Pancreas (tissue), 10 donors: ENCODE measurements at regions not wholly inside any gene's neighbourhood (a gene's known extent, or its start where the extent isn't known, plus 50 kb on each side); places are given as distances from the start of the nearest gene placed in this dataset.

Experiments used
- ATAC-seq, 4 donors: fragments of 200-7000 bp; cut with Tn5 transposase; one replicate each; pipeline versions ENCODE4 v1.8.0 to v1.9.1; 2020; ENCODE audit warnings: mild to moderate bottlenecking in 4 of 4, moderate library complexity in 4 of 4
- DNase-seq, 6 donors: peaks; one replicate each; pipeline ENCODE4 v3.0.0-alpha.2; 2020
- FAIRE-seq: peaks from 2 replicates; lab custom pipeline; 2012; peaks lifted over from hg19 to GRCh38; lab: Jason Lieb, UNC
- H3K27ac ChIP-seq, 4 donors: fragments of 200-600 bp; sonication (generic); 1 replicate in 3 of 4; 2 replicates in 1 of 4; pipeline versions ENCODE4 v1.5.0 to v1.8.0; 2020
- H3K27me3 ChIP-seq, 4 donors: fragments of 200-600 bp; one replicate each; pipeline ENCODE4 v1.8.0; 2021
- H3K36me3 ChIP-seq, 3 donors: fragments of 200-600 bp; sonication (generic) in 1 of 3; one replicate each; pipeline versions ENCODE4 v1.5.0 to v1.8.0; 2020 to 2021
- H3K4me1 ChIP-seq, 3 donors: fragments of 200-600 bp; one replicate each; pipeline ENCODE4 v1.8.0; 2021
- H3K4me3 ChIP-seq, 4 donors: fragments of 200-600 bp; sonication (generic) in 2 of 4; one replicate each; pipeline versions ENCODE4 v1.5.0 to v1.8.0; 2020 to 2021
- H3K9me3 ChIP-seq, 4 donors: fragments of 200-600 bp; one replicate each; pipeline ENCODE4 v1.8.0; 2021
- CTCF ChIP-seq, 4 donors: fragments of 200-600 bp; sonication (generic) in 3 of 4; IDR thresholded peaks; one replicate each; pipeline versions ENCODE4 v1.5.0 to v1.8.0; 2021; ENCODE audit warnings: antibody characterized with exemption in 4 of 4
- WGBS, 2 donors: extraction: QIAGEN DNeasy Blood & Tissue Kit; methylation state at CpG; one replicate each; pipeline ENCODE4 v1.1.7; 2013; 5-methylcytosine and 5-hydroxymethylcytosine counted together
- intact Hi-C, 3 donors: fragments of 100-400 bp; cut with DNase I; formaldehyde crosslinking; loops; one replicate each; pipeline versions ENCODE4 v1.11.1 to v1.14.2; 2022
- donor health status: healthy with polysubstance abuse.
- donor health status: DM: no; HTN: no; CAD: no; lungs with moderate emphysema.
- donor health status: DM: no; HTN: no; CAD: no.
- donor health status: control.
- donor health status: control.
- donor health status: Bipolar disorder and iron deficiency.
- donor health status: DM: yes; HTN: yes; CAD: no.
- donor health status: DM: no; HTN: no; CAD: no.
- donor health status: DM: no; HTN: no; CAD: no.
- donor health status: DM: yes; HTN: yes; CAD: no.

GRCh38 chr6:2412731-2413130 is 167.3 kb upstream of the GMDS start:
- WGBS, 2 donors = 92 to 95% methylated on average over 4 of the region's 4 CpGs

GRCh38 chr6:2410656-2411380 is 165.4 kb upstream of the GMDS start:
- no peak for ATAC-seq
- no peak overlapping the region for H3K27ac ChIP-seq
- no peaks in the 10 kb centered on the region for H3K4me1 ChIP-seq
- no peak for TF ChIP-seq CTCF (IDR thresholded peaks at IDR 0.05)
- no peak for DNase-seq
- 97 to 98% methylated on average over 7 of the region's 7 CpGs for WGBS, 2 donors
- no peaks in the 10 kb centered on the region for H3K36me3 ChIP-seq
- no peak overlapping the region for H3K4me3 ChIP-seq
- no peaks in the 10 kb centered on the region for H3K9me3 ChIP-seq
- FAIRE-seq = no peak
- no peaks in the 10 kb centered on the region for H3K27me3 ChIP-seq
- intact Hi-C loops = no loop called here

More at GRCh38 chr6:2412731-2413130, 167.3 kb upstream of the GMDS start:
- ATAC-seq (no peak), FAIRE-seq (no peak), DNase-seq (no peak)
- TF ChIP-seq CTCF (IDR thresholded peaks at IDR 0.05) = no peak
- Histone ChIP-seq H3K27ac (no peak overlapping the region), H3K36me3 (no peaks in the 10 kb centered on the region), H3K4me1 (no peaks in the 10 kb centered on the region), H3K27me3 (no peaks in the 10 kb centered on the region), H3K4me3 (no peak overlapping the region), H3K9me3 (no peaks in the 10 kb centered on the region)
- intact Hi-C loops = no loop called here

- Histone ChIP-seq H3K27ac (no peak overlapping the region), H3K27me3 (no peaks in the 10 kb centered on the region), H3K9me3 (no peaks in the 10 kb centered on the region), H3K4me1 (no peaks in the 10 kb centered on the region), H3K4me3 (no peak overlapping the region), H3K36me3 (no peaks in the 10 kb centered on the region)
- no peak for TF ChIP-seq CTCF (IDR thresholded peaks at IDR 0.05)
- DNase-seq (no peak), FAIRE-seq (no peak), ATAC-seq (no peak)
- intact Hi-C loops = no loop called here
Measured at GRCh38 chr6:2407525-2407924, 162.1 kb upstream of the GMDS start.

- no peak for DNase-seq
- Histone ChIP-seq H3K27ac (no peak overlapping the region), H3K4me1 (no peaks in the 10 kb centered on the region), H3K4me3 (no peak overlapping the region), H3K9me3 (no peaks in the 10 kb centered on the region), H3K36me3 (no peaks in the 10 kb centered on the region), H3K27me3 (no peaks in the 10 kb centered on the region)
- no peak for FAIRE-seq
- ATAC-seq = no peak
- no peak for TF ChIP-seq CTCF (IDR thresholded peaks at IDR 0.05)
- intact Hi-C loops = no loop called here
- 85 to 86% methylated on average over 6 of the region's 6 CpGs for WGBS, 2 donors
Measured at GRCh38 chr6:2404211-2404929, 159.0 kb upstream of the GMDS start.

- Histone ChIP-seq H3K36me3 (no peaks in the 10 kb centered on the region), H3K27me3 (no peaks in the 10 kb centered on the region), H3K9me3 (no peaks in the 10 kb centered on the region), H3K27ac (no peak overlapping the region), H3K4me3 (no peak overlapping the region), H3K4me1 (no peaks in the 10 kb centered on the region)
- FAIRE-seq (no peak), DNase-seq (no peak), ATAC-seq (peak in 1 of 4 donors; percentile 31)
- intact Hi-C loops = no loop called here
- 96 to 97% methylated on average over 4 of the region's 4 CpGs for WGBS, 2 donors
- no peak for TF ChIP-seq CTCF (IDR thresholded peaks at IDR 0.05)
Measured at GRCh38 chr6:2403546-2403945, 158.1 kb upstream of the GMDS start.
